ENCODE measurements at regions not wholly inside any gene's neighbourhood (a gene's known extent, or its start where the extent isn't known, plus 50 kb on each side); places are given as distances from the start of the nearest gene placed in this dataset.
"Not testable (repeated sequence)": the region's sequence is repeated elsewhere in the genome, so short reads cannot be mapped to it uniquely, and the experiment has no call there.

DNA sequence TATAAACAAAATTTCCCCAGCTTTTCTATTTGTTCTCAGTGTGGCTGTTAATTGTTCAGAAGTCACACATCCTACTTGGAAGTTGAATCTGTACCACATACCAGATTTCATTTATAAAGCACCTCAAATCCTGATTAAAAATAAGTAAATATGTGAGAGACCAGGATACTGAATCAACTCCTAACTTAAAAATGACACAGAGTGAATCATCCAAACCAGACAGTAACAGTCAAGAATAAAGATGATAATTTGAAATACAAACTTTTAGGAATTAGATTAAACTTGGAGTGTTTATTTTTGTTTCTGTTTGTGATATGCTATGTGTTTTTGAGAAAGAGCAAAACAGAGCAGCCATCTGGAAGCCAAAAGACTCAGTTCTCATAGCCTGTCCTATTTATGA is 633.2 kb upstream of the RORB start:
- DNase-seq (ENCODE audit: low read depth in 2 of 2): no peak

DNA sequence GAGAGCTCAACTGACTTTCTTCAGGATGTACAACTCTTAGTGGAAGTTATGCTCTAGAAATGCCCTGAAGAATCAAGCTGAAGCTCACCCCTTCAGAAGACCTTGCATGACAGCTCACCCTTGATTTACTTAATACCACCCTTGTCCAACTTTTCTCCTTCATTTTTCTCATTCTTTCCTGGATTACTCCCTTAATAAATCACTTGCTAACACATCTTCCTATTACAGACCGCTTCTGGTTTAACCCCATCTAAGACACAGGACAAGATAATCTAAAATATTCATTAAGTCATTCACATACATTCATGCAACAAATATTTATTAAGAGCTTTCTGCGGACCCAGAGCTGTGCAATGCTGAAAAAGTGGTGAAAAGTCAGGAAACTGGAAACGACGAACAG is 630.7 kb upstream of the RORB start:
- DNase-seq (ENCODE audit: low read depth in 2 of 2): no peak

- DNase-seq (ENCODE audit: low read depth in 2 of 2): no peak
These were observed 627.9 kb upstream of the RORB start for GRCh38 chr9:73869264-73869663.

DNA sequence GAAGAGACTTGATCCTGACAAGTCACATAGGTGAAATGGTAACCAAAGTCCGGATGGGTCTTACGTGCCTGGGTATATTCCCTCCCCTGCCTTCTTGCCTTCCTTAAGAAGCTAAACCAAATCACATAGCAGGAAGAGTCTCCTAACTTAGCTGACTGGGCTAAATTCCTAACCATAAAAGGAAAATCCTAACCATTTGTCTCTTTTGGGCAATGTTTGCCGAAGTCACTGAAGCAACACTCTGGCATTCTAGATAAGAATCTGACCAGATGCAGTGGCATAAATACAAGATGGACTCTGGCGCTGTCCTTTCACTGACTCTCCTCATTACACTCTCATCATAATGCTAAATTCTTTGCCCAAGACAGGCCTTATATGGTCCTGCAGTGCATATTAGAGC is 625.5 kb upstream of the RORB start:
- DNase-seq (ENCODE audit: low read depth in 2 of 2): no peak

DNA sequence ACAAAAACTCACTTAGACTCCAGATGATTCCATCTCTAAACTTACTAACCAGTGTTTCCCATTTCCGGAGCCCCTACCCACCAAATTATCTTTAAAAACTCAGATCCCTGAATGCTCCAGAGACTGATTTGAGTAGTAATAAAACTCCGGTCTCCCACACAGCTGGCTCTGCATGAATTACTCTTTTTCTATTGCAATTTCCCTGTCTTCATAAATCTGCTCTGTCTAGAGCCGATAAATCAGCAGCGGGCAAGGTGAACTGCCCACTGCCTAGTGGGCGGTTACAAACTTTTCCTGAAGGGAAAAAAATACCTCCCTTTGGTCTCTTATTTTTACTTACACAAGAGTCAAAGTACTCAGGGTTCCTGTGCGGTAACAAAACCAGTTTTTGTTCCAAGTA is 624.4 kb upstream of the RORB start:
- DNase-seq (ENCODE audit: low read depth in 2 of 2): no peak

DNA sequence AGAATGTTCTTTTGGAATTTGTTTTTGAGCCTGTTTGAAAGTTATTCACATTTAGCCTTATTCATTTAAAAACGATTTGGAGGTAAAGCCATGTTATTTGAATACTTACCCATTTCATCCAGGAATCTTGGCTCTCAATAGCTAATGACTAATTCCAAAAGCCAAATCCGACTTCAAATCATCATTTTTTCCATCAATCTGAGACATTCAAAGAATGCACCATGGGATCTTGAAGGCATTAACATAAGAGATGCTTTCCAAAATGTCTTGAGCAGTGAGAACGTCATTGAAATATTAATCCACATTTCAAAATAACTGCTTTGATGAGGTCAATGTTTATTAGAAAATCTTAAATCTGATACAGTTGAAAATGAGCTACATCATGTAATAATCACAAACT is 617.0 kb upstream of the RORB start:
- no peak for DNase-seq (ENCODE audit: low read depth in 2 of 2)

DNA sequence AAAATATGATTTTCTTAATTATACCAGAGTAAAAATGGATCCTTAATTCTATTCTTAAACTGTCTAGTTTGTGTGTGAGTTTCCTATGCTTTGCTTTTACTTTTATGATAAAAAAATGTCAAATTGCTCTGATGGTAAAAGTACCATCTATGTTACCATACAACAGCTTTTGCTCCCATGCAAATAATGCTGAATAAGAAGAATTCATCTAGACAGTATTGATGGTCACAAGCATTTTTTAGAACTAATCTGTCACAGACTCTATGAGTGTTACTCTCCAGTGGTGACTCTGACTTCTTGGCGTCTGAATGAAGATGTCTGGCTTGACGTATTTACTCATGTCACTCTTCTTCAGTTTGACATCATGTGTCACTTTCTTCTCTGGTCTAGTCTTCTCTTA is 608.1 kb upstream of the RORB start:
- no peak for DNase-seq (ENCODE audit: low read depth in 2 of 2)

- no peak for DNase-seq (ENCODE audit: low read depth in 2 of 2)
These were observed 606.4 kb upstream of the RORB start for GRCh38 chr9:73890685-73891277.

- no peak for DNase-seq (ENCODE audit: low read depth in 2 of 2)
These were observed 604.8 kb upstream of the RORB start for GRCh38 chr9:73892335-73892734.

- no peak for DNase-seq (ENCODE audit: low read depth in 2 of 2)
These were observed 603.9 kb upstream of the RORB start for GRCh38 chr9:73893230-73893629.

GRCh38 chr9:73896061-73896460 is 601.1 kb upstream of the RORB start:
- DNase-seq (ENCODE audit: low read depth in 2 of 2): no peak

DNA sequence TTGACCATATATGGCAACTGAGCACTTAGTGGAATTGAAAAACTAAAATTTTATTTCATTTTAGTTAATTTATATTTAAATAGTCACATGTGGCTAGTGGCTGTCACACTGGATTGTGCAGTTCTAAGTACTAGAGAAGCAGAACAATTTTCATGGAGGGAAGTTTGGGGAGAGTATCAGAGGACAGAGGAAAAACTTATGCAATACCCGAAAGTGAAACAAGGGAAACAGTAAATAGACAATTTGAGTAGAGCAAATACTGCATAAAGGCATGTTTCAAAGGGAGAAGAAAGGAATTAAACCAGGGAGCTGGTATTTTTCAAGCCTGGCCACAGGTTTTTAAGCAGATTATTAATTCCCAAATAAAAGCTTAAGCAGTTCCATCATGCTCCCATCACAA is 590.5 kb upstream of the RORB start:
- no peak for DNase-seq (ENCODE audit: low read depth in 2 of 2)

- no peak for DNase-seq (ENCODE audit: low read depth in 2 of 2)
These were observed 585.3 kb upstream of the RORB start for GRCh38 chr9:73911804-73912203.

DNA sequence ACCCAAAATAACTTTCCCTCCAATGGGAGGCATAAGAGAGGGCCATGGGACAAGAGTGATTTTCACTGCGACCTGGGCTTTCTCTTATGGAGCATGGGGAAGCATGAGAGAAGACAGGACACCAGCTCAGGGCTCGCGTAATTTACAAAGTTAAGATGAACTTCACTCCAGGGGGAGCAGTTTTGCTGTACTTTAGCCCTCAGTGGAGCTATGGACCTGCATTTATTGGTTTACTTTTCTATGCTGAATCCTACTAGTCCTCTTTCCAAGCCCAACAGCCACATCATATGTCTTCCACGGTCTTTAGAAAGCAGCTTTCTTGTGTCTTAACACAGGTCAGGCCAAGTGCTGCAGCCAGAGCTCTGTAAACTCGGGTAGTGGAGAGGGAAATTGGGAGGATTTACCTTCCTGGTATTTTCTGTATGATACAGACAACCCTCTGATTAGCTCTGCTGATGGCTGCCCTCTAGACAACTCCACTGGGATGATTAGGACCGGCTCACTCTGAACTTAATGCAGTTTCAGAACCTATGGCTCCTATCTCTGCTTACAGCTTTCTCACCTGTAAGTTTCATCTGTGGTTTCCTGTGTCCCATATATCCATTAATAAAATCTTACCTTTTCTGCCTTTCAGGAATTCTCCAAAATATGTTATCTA is 581.0 kb upstream of the RORB start:
- DNase-seq (ENCODE audit: low read depth in 2 of 2): no peak

GRCh38 chr9:73919712-73920111 is 577.4 kb upstream of the RORB start:
- DNase-seq (ENCODE audit: low read depth in 2 of 2): no peak

DNA sequence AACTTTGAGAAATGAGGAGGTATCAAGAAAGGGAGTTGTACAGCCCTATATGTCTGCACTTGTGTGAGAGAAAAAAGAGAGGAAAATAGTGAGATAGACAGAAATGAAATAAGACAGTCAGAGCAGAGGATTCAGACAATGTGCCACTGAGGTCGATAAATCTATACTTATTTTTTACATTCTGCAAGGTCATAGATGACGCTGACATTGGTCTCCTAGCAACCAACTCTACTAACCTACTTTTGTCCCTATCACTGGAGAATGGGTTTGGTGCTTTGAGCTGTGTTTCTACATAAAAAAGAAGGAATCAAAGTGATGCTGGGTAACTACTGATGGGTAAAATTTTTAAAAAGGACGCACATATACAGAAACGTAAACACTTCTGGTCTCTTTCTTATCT is 573.3 kb upstream of the RORB start:
- no peak for DNase-seq (ENCODE audit: low read depth in 2 of 2)

GRCh38 chr9:73951147-73951546 is 546.0 kb upstream of the RORB start:
- no peak for DNase-seq (ENCODE audit: low read depth in 2 of 2)

DNA sequence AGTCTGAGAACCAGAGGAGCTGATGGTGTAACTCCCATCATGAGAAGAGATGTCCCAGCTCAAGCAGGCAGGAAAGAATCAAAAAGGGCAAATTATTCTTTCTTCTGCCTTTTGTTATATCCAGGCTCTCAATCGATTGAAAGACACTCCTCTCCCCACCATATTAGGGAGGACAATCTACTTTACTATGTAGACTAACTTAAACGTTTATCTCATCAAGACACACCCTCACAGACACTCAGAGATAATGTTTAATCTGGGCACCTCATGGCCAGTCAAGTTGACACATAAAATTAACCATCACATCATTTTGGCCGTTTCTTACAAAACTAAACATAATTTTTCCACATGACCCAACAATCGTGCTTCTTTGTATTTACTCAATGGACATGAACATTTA is 534.3 kb upstream of the RORB start:
- no peak for DNase-seq (ENCODE audit: low read depth in 2 of 2)

- no peak for DNase-seq (ENCODE audit: low read depth in 2 of 2)
These were observed 527.2 kb upstream of the RORB start for GRCh38 chr9:73969936-73970335.

- DNase-seq (ENCODE audit: low read depth in 2 of 2): not testable (repeated sequence)
These were observed 520.7 kb upstream of the RORB start for GRCh38 chr9:73976424-73976823.

DNA sequence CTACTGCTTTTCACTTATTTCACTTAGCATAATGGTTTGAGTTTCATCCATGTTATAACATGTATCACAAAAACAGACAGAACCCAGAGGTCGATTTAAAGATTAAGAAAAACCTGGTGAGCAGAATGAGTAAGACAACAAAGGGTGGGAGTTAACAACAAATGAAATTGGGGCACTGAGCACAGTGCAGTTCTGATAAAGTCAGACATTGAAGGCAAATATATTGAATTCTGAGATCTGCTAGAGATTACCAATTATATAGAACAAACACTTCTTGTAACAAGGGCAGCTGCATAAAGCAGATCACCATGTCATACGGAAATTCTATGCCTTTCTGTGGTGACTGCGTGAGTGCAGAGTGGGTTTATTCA is 517.3 kb upstream of the RORB start:
- no peak for DNase-seq (ENCODE audit: low read depth in 2 of 2)

DNA sequence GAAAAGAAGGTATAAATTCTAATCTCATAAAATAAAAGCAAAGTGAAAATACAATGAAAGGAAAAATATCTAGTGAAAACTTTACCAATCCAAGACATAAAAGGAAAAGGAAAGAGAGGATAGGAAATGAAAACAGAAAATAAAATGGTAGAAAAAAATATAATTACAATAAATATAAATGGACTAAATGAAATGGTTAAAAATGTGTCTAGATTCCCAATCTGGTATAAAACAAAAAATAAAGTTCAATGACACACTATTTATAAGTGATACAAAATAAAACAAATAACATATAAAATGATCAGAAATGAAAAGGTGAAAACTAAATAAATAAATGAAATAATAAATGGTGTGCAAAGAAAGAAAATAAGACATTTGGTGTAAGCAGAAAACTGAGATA is 516.4 kb upstream of the RORB start:
- DNase-seq (ENCODE audit: low read depth in 2 of 2): no peak

DNA sequence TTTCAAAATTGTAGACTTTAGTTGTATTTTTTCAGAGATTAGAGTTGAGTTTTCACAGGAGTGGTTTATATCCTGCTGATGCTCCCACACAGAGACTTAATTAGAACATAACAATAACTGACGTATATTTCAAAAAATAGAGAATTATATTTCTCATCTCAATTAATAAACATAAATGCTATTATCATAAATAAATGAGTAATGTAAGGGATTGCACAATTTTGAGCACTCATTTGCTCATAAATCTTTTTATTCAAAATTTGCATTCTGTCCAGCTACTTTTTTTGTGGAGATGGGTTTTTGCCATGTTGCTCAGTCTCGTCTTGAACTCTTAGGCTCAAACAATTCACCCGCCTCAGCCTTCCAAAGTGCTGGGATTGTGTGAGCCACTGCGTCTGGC is 515.7 kb upstream of the RORB start:
- no peak for DNase-seq (ENCODE audit: low read depth in 2 of 2)

DNA sequence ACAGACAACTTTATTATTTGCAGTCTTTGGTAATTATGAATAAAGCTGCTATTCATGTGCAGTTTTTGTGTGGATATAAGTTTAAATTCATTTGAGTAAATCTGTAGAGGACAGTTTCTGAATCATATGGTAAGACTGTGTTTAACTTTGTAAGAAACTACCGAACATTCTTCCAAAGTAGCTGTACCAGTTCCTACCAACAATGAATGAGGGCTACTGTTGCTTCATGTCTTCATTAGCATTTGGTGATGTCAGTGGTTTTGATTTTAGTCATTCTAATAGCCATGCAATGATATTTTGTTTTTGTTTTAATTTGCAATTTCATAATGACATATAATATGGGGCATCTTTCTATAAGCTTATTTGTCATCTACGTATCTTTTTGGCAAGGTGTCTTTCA is 501.3 kb upstream of the RORB start:
- DNase-seq (ENCODE audit: low read depth in 2 of 2): no peak

Measured in stimulated activated CD4-positive, alpha-beta T cell treated with anti-CD3 and anti-CD28 coated beads, Interleukin-1b, Interleukin-23, amount 100 ng/mL, for 4 hours (primary cell).